Coronary artery (tissue), 2 donors: ENCODE measurements at regions not wholly inside any gene's neighbourhood (a gene's known extent, or its start where the extent isn't known, plus 50 kb on each side); places are given as distances from the start of the nearest gene placed in this dataset.

Experiments
- DNase-seq: peaks from one replicate; pipeline ENCODE4 v3.0.0-alpha.2; 2017; ENCODE audit warnings: low spot score
- H3K27ac ChIP-seq, 2 donors: fragments of 200-600 bp; sonication (generic); one replicate each; pipeline ENCODE4 v1.5.1; 2016 to 2019
- H3K4me3 ChIP-seq: fragments of 200-600 bp; sonication (generic); 2 replicates; pipeline ENCODE4 v1.5.1; 2016; ENCODE audit warnings: mild to moderate bottlenecking, moderate library complexity
- CTCF ChIP-seq: fragments of 200-600 bp; sonication (generic); IDR thresholded peaks from one replicate; pipeline ENCODE4 v1.5.1; 2019; ENCODE audit warnings: antibody characterized with exemption

DNA sequence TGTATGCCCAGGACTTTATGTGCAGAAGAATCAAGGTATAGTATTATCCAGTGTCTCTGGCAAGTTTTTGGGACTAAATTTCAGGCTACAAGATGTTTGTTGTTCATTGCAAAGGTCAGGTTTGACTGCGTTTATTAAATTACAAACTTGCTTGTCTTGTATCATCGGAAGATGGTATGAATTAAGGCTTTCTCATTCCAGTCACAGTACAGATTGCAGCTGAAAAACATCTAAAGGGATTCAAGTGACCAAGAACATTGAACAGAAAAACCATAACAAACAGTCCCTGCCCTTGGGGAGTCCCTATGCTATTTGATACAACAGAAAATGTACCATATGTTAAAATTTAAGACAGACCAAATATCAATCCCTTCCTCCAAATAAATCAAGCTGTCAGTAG, 244.7 kb upstream of the TNC start:
- Histone ChIP-seq H3K4me3 (no peak overlapping the region), H3K27ac (no peak overlapping the region)
- no peak for DNase-seq

GRCh38 chr9:115364991-115365390, 247.0 kb upstream of the TNC start:
- no peak for DNase-seq
- TF ChIP-seq CTCF = no peak
- H3K27ac ChIP-seq = no peak overlapping the region
- no peak overlapping the region for H3K4me3 ChIP-seq

More for the DNA sequence above, 244.7 kb upstream of the TNC start:
- TF ChIP-seq CTCF = no peak

- TF ChIP-seq CTCF = no peak
- no peak overlapping the region for H3K27ac ChIP-seq
- DNase-seq = no peak
- no peak overlapping the region for H3K4me3 ChIP-seq
Measured at GRCh38 chr9:115367321-115367720, 249.4 kb upstream of the TNC start.

- DNase-seq = no peak
- no peak for TF ChIP-seq CTCF
- Histone ChIP-seq H3K4me3 (no peak overlapping the region), H3K27ac (no peak overlapping the region)
Measured at GRCh38 chr9:115367780-115368525, 250.0 kb upstream of the TNC start.

- no peak for DNase-seq
- Histone ChIP-seq H3K27ac (peak overlapping the region; percentile 2 to 20), H3K4me3 (no peak overlapping the region)
- TF ChIP-seq CTCF = no peak
Measured at GRCh38 chr9:115369322-115369957, 251.5 kb upstream of the TNC start.

- Histone ChIP-seq H3K4me3 (no peak overlapping the region), H3K27ac (no peak overlapping the region)
- DNase-seq = no peak
- TF ChIP-seq CTCF = no peak
Measured at GRCh38 chr9:115373000-115373709, 255.2 kb upstream of the TNC start.
